T-helper 1 cell treated with Interleukin-12 subunit alpha and Interleukin-12 subunit beta and Interleukin-4 antibody, amounts not matched to agents 30 μg/mL and 1 μg/mL, for 36 hours (primary cell): ENCODE measurements at regions not wholly inside any gene's neighbourhood (a gene's known extent, or its start where the extent isn't known, plus 50 kb on each side); places are given as distances from the start of the nearest gene placed in this dataset.

Experiments used
- H3K27ac Mint-ChIP-seq: one replicate; pipeline ENCODE4 v1.8.0; 2021; ENCODE audit warnings: mild to moderate bottlenecking, mixed read lengths
- H3K27me3 Mint-ChIP-seq: one replicate; pipeline ENCODE4 v1.8.0; 2021; ENCODE audit warnings: low read depth, mixed read lengths
- H3K36me3 Mint-ChIP-seq: one replicate; pipeline ENCODE4 v1.8.0; 2021; ENCODE audit warnings: low read depth, mixed read lengths
- H3K4me1 Mint-ChIP-seq: one replicate; pipeline ENCODE4 v1.8.0; 2021; ENCODE audit warnings: low read depth, mixed read lengths
- H3K4me3 Mint-ChIP-seq: one replicate; pipeline ENCODE4 v1.8.0; 2021; ENCODE audit warnings: mild to moderate bottlenecking, moderate library complexity, mixed read lengths
- H3K9me3 Mint-ChIP-seq: one replicate; pipeline ENCODE4 v1.8.0; 2021; ENCODE audit warnings: mixed read lengths

GRCh38 chr21:28761674-28762356 lies 230.9 kb downstream of the LTN1 start:
- H3K4me1 Mint-ChIP-seq: peaks cover 4% of the 10 kb centered on the region
- H3K9me3 Mint-ChIP-seq: peaks cover 15% of the 10 kb centered on the region
- no peak overlapping the region for H3K4me3 Mint-ChIP-seq
- peaks cover 39% of the 10 kb centered on the region for H3K36me3 Mint-ChIP-seq
- H3K27ac Mint-ChIP-seq: no peak overlapping the region
- no peaks in the 10 kb centered on the region for H3K27me3 Mint-ChIP-seq

- Mint-ChIP-seq H3K27ac (no peak overlapping the region), H3K27me3 (no peaks in the 10 kb centered on the region), H3K4me1 (peaks cover 4% of the 10 kb centered on the region), H3K36me3 (peaks cover 24% of the 10 kb centered on the region), H3K9me3 (peaks cover 4% of the 10 kb centered on the region), H3K4me3 (no peak overlapping the region)
Measured at GRCh38 chr21:28758883-28759242, 233.8 kb downstream of the LTN1 start.

- Mint-ChIP-seq H3K27me3 (no peaks in the 10 kb centered on the region), H3K27ac (no peak overlapping the region), H3K4me3 (no peak overlapping the region), H3K9me3 (peaks cover 4% of the 10 kb centered on the region), H3K4me1 (peaks cover 4% of the 10 kb centered on the region), H3K36me3 (peaks cover 22% of the 10 kb centered on the region)
Measured at GRCh38 chr21:28758042-28758882, 234.4 kb downstream of the LTN1 start.

GRCh38 chr21:28754862-28755261 lies 237.8 kb downstream of the LTN1 start:
- Mint-ChIP-seq H3K27ac (no peak overlapping the region), H3K36me3 (peaks cover 13% of the 10 kb centered on the region), H3K4me1 (peaks cover 4% of the 10 kb centered on the region), H3K27me3 (no peaks in the 10 kb centered on the region), H3K9me3 (peaks cover 3% of the 10 kb centered on the region), H3K4me3 (no peak overlapping the region)

- H3K9me3 Mint-ChIP-seq: no peaks in the 10 kb centered on the region
- H3K4me1 Mint-ChIP-seq: peaks cover 4% of the 10 kb centered on the region
- no peak overlapping the region for H3K27ac Mint-ChIP-seq
- H3K27me3 Mint-ChIP-seq: no peaks in the 10 kb centered on the region
- H3K4me3 Mint-ChIP-seq: no peak overlapping the region
- peaks cover 14% of the 10 kb centered on the region for H3K36me3 Mint-ChIP-seq
Measured at GRCh38 chr21:28754127-28754611, 238.5 kb downstream of the LTN1 start.

GRCh38 chr21:28752131-28752530 lies 240.5 kb downstream of the LTN1 start:
- Mint-ChIP-seq H3K27ac (no peak overlapping the region), H3K36me3 (peaks cover 11% of the 10 kb centered on the region), H3K4me3 (no peak overlapping the region), H3K9me3 (no peaks in the 10 kb centered on the region), H3K27me3 (no peaks in the 10 kb centered on the region), H3K4me1 (no peaks in the 10 kb centered on the region)

- H3K4me1 Mint-ChIP-seq: no peaks in the 10 kb centered on the region
- no peak overlapping the region for H3K27ac Mint-ChIP-seq
- H3K9me3 Mint-ChIP-seq: no peaks in the 10 kb centered on the region
- peaks cover 11% of the 10 kb centered on the region for H3K36me3 Mint-ChIP-seq
- no peaks in the 10 kb centered on the region for H3K27me3 Mint-ChIP-seq
- H3K4me3 Mint-ChIP-seq: no peak overlapping the region
Measured at GRCh38 chr21:28751176-28751575, 241.5 kb downstream of the LTN1 start.

GRCh38 chr21:28750565-28750964 lies 242.1 kb downstream of the LTN1 start:
- H3K9me3 Mint-ChIP-seq: no peaks in the 10 kb centered on the region
- peaks cover 11% of the 10 kb centered on the region for H3K36me3 Mint-ChIP-seq
- no peaks in the 10 kb centered on the region for H3K4me1 Mint-ChIP-seq
- H3K4me3 Mint-ChIP-seq: no peak overlapping the region
- no peak overlapping the region for H3K27ac Mint-ChIP-seq
- H3K27me3 Mint-ChIP-seq: no peaks in the 10 kb centered on the region

- Mint-ChIP-seq H3K4me3 (no peak overlapping the region), H3K36me3 (peaks cover 11% of the 10 kb centered on the region), H3K9me3 (no peaks in the 10 kb centered on the region), H3K27me3 (no peaks in the 10 kb centered on the region), H3K4me1 (no peaks in the 10 kb centered on the region), H3K27ac (no peak overlapping the region)
Measured at GRCh38 chr21:28749536-28749935, 243.1 kb downstream of the LTN1 start.

GRCh38 chr21:28747464-28747863 lies 245.2 kb downstream of the LTN1 start:
- Mint-ChIP-seq H3K27ac (no peak overlapping the region), H3K4me1 (no peaks in the 10 kb centered on the region), H3K27me3 (no peaks in the 10 kb centered on the region), H3K9me3 (peaks cover 4% of the 10 kb centered on the region), H3K36me3 (peaks cover 16% of the 10 kb centered on the region), H3K4me3 (no peak overlapping the region)

GRCh38 chr21:28746166-28746565 lies 246.5 kb downstream of the LTN1 start:
- Mint-ChIP-seq H3K36me3 (peaks cover 13% of the 10 kb centered on the region), H3K4me1 (no peaks in the 10 kb centered on the region), H3K9me3 (peaks cover 4% of the 10 kb centered on the region), H3K27me3 (no peaks in the 10 kb centered on the region), H3K4me3 (no peak overlapping the region), H3K27ac (no peak overlapping the region)

GRCh38 chr21:28745131-28746016 lies 247.3 kb downstream of the LTN1 start:
- Mint-ChIP-seq H3K9me3 (peaks cover 4% of the 10 kb centered on the region), H3K27me3 (no peaks in the 10 kb centered on the region)

GRCh38 chr21:28743723-28744122 lies 249.0 kb downstream of the LTN1 start:
- peaks cover 4% of the 10 kb centered on the region for H3K9me3 Mint-ChIP-seq
- H3K36me3 Mint-ChIP-seq: peaks cover 9% of the 10 kb centered on the region
- H3K4me3 Mint-ChIP-seq: no peak overlapping the region
- peaks cover 3% of the 10 kb centered on the region for H3K4me1 Mint-ChIP-seq
- no peak overlapping the region for H3K27ac Mint-ChIP-seq
- no peaks in the 10 kb centered on the region for H3K27me3 Mint-ChIP-seq

More at GRCh38 chr21:28745131-28746016, 247.3 kb downstream of the LTN1 start:
- no peak overlapping the region for H3K4me3 Mint-ChIP-seq
- H3K27ac Mint-ChIP-seq: no peak overlapping the region
- no peaks in the 10 kb centered on the region for H3K4me1 Mint-ChIP-seq
- peaks cover 13% of the 10 kb centered on the region for H3K36me3 Mint-ChIP-seq

GRCh38 chr21:28742527-28742926 lies 250.2 kb downstream of the LTN1 start:
- H3K4me3 Mint-ChIP-seq: no peak overlapping the region
- H3K27ac Mint-ChIP-seq: no peak overlapping the region
- H3K9me3 Mint-ChIP-seq: peaks cover 4% of the 10 kb centered on the region
- H3K36me3 Mint-ChIP-seq: peaks cover 8% of the 10 kb centered on the region
- no peaks in the 10 kb centered on the region for H3K27me3 Mint-ChIP-seq
- H3K4me1 Mint-ChIP-seq: peaks cover 3% of the 10 kb centered on the region
